ENCODE measurements at regions not wholly inside any gene's neighbourhood (a gene's known extent, or its start where the extent isn't known, plus 50 kb on each side); places are given as distances from the start of the nearest gene placed in this dataset.

- no peak for DNase-seq (ENCODE audit: low read depth)
Observed at GRCh38 chr10:108862676-108863350, 1060.5 kb downstream of the XPNPEP1 start.

DNA sequence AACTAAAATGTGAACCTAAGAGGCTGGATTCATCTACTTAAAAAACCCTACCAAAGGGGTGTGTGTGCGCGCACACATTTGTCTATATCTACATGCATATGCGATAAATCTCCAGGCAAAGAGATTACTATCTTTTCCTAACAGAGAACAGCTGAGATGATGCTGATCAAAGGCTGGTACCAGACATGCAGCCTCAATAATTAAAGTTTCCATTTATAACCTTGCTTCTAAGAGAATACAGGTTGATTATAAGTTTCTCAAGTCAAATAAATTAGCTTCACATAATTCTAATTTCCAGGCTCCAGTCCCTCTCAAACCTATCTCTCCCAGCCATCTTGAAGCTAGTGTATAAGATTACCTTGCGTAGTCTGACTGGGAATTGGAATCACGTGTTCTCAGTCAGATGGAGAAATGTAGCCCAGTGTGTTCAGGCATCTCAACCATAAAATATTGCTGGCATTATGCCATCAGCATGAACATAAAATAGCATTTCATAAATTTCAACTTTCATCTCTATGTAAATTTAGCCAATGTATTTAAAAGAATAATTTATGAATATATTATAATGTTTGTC, 1062.0 kb downstream of the XPNPEP1 start:
- DNase-seq (ENCODE audit: low read depth) = no peak

DNA sequence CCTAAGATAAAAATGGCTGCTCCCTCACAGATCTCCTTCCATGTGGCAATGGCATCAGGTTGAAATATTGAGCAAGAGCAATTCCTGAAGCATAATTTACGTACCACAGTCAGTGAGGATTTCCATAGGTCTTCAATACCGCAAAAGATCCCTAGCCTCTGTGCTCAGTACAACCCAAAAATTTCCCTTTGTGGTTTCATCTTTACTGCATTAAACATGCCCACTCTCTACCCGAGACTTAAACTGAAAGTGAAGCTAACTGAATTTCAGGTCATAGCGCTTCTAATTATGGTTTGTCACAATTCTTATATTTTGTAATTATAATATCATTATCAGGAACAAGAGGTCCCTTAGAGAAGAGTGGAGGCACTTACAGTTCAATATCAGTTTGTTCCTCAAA, 1071.1 kb downstream of the XPNPEP1 start:
- no peak for DNase-seq (ENCODE audit: low read depth)

- DNase-seq (ENCODE audit: low read depth) = no peak
Observed at GRCh38 chr10:108850138-108850854, 1073.0 kb downstream of the XPNPEP1 start.

DNA sequence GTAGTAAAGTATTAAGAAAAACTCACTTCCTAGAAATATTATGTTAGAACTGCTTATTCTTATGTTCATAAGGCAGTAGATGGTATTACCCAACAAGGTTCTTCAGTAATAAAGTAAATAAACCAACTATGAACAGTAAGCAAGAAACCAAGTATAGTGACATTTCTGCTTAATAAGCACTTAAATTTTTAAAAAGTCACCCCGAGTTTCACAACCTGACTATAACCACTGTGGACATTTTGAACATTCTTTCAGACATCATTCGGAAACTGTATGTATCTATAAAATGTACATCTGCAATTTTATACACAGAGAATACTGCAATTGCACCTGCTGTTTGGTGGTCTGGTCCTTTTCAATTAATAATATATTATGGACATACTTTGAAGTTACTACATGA, 1073.6 kb downstream of the XPNPEP1 start:
- no peak for DNase-seq (ENCODE audit: low read depth)

DNA sequence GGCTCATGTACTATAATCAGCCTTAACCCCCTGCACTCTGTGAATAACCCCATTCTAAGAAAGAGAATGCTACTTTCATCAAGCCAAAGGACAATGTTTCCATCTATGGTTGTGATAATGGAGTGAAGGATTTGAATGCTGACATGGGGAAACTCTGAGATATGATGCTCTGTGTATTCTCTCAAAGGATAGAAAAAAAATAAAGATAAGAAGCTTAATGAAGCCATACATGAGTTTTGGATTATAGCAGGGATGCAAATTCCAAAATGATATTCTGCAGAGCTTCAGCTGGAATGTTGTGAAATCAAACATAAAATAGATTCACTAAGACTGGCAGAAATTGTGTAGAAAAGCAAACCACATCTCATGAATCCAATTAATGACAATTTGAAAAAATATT, 1074.1 kb downstream of the XPNPEP1 start:
- DNase-seq (ENCODE audit: low read depth) = no peak

DNA sequence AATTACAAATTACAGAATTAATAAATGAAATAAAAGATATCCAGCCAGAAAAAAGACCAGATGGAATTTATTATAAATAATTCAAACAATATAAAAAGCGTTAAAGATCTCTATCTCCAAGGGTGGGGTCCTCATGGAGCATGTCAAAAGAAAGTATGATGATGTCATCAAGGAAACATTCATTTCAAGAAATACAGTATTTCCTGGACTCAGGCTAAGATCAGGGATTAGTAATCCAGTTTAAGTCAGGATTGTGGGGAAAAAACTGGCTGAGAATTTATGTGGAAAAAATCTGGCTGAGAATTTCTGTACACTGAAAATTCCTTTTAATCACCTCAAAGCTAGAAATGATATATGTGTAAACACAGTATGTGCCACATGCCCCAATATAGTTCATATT, 1075.3 kb downstream of the XPNPEP1 start:
- no peak for DNase-seq (ENCODE audit: low read depth)

GRCh38 chr10:108840944-108841343, 1082.4 kb downstream of the XPNPEP1 start:
- DNase-seq (ENCODE audit: low read depth) = no peak

DNA sequence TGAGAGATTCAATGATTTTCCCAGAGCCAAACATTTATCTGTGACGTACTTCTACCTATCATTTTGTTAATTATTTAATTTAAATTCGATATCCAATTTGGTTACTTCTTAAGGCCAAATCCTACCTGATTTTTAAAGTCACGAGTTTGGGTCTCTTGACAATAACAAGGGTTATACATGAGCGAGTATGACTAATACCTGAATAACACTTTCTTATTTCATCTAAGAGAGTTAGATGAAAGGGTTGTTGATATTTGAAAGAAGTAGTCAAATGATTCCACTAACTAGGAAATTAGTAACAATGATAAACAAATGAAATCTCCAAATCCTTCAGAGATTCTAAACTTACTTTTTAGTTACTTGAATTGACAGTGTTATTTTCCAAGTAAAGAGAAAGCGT, 1086.9 kb downstream of the XPNPEP1 start:
- DNase-seq (ENCODE audit: low read depth) = no peak

DNA sequence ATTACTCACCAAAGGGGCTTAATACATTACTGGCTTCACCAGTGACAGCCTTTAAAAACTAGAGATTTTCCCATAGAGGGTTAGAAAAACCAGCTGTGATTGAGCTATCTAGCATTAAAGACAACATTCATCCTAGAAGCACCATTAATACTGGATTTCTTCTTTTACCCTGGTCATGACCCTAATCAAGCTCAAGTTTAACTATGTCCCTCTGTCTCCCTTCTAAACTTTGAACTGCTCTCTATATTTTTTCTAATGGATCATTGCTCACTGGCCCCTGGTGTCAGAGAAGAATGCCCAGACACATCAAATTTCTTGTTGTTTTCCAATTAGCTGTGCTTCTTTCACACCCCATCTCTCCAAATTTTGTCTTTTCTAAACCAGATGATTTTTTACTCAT, 1101.3 kb downstream of the XPNPEP1 start:
- no peak for DNase-seq (ENCODE audit: low read depth)

- no peak for DNase-seq (ENCODE audit: low read depth)
Observed at GRCh38 chr10:108819302-108819701, 1104.0 kb downstream of the XPNPEP1 start.

DNA sequence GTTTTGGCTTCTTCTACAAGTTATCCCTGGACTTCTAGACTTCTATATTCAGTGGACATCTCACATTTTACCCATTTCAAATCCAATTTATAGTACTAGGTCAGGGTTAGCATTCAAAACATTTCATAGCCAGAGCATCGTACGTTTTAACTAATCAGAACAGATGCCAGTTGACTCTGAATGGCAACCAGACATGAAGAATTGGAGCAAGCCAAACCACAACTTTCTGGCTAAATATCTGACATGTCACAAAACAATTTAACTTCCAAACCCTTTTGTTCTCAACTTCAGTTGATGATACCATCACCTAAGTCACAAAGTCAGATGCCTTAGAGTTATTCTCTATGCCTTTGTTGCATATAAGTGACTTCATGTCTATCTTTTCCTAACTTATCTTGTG, 1105.7 kb downstream of the XPNPEP1 start:
- DNase-seq (ENCODE audit: low read depth) = no peak

- no peak for DNase-seq (ENCODE audit: low read depth)
Observed at GRCh38 chr10:108817135-108817534, 1106.2 kb downstream of the XPNPEP1 start.

- no peak for DNase-seq (ENCODE audit: low read depth)
Observed at GRCh38 chr10:108812906-108813305, 1110.4 kb downstream of the XPNPEP1 start.

DNA sequence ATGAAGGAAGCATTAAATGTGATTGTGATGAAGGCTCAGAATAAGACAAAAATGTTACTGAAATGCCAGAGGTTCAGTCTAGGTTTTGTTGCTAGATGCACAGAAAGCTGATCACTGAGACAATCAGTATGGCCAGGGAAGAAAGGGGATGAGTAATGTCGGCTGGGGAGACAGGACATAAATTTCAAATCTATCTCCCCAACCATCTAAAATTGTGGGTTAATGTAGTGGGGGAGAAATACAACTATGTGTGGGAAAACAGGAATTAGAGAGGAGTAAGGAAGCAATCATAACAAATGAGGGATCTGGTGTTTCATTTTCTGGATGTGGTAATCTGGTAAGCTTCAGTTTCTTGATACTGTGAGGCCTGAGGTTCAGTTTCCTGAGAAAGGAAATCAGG, 1111.0 kb downstream of the XPNPEP1 start:
- DNase-seq (ENCODE audit: low read depth) = no peak

DNA sequence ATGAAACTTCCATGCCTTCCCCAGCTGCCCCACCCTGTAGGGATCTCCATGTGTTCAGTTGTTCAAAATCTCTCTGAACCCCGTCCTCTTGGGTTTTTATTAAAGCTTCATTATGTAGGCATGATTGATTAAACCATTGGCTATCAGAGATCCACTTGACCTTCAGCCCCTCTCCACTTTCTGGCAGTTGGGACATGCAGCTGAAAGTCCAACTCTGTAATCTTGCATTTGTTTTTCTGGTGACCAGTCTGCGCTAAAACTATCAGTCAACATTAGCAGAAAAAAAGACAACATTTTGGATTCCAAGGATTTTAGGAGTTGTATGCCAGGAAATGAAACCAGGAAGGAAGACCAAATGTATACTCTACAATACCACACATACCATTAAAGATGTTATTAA, 1115.1 kb downstream of the XPNPEP1 start:
- no peak for DNase-seq (ENCODE audit: low read depth)

GRCh38 chr10:108801775-108802517, 1121.4 kb downstream of the XPNPEP1 start:
- no peak for DNase-seq (ENCODE audit: low read depth)

- DNase-seq (ENCODE audit: low read depth) = no peak
Observed at GRCh38 chr10:108801220-108801619, 1122.1 kb downstream of the XPNPEP1 start.

GRCh38 chr10:108797573-108797972, 1125.7 kb downstream of the XPNPEP1 start:
- DNase-seq (ENCODE audit: low read depth) = no peak

DNA sequence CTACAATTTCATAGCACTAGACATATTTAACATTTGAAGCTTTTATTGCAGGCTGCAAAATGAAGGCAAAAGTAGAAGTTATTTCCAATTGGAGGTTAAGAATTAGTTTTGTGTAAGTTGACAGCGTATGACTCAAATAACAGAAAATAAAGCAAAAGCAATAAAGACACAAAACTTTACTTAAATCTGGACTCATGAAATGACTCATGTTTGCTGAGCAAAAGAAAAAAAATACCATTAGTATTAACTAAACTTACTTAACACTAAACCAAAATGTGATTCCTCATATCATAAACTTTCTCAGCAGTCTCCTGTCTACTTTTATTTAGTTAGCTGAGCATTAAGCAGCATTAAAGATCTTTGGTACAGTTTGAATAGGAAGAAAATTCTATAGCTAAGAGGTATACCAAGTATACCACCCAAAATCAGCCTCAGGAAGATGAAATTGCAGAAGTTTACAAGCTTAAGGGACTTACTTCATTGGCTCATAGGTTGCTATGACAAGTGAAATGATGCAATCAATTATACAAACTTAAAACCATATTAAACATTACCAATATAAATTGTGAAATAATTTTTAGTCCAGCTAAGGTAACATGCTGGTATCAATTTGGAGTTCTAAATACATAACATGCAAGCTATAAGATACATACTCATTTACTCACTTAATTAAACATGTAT, 1131.4 kb downstream of the XPNPEP1 start:
- no peak for DNase-seq (ENCODE audit: low read depth)

- DNase-seq (ENCODE audit: low read depth) = no peak
Observed at GRCh38 chr10:108791030-108791429, 1132.3 kb downstream of the XPNPEP1 start.

DNA sequence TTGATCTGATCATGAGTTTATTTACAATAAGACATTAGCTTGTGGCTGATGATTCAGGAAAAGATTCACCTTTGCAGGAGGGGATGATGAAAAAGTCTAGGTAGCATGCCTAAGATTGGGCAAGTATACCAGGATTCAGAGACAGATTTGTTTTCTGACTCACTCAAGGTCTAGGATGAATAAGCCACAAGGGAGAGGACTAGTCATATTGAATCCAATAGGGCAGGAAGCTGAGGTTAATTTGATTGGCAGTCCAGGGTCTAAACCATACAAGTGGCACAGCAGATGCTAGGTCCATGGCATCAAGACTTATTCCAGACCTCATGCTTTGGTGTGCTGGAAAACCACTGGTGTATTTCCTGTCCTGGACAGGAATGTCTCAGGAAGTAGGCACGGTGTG, 1133.4 kb downstream of the XPNPEP1 start:
- DNase-seq (ENCODE audit: low read depth) = no peak
